Neural cell (in vitro differentiated cells): ENCODE measurements at regions not wholly inside any gene's neighbourhood (a gene's known extent, or its start where the extent isn't known, plus 50 kb on each side); places are given as distances from the start of the nearest gene placed in this dataset.
A peak's percentile ranks its signal among the peaks of the same experiment; 100 is the strongest.

Experiments used
- H2AFZ ChIP-seq: fragments of 200-600, 300-800 bp; sonication (generic), shearing (Covaris generic); 2 replicates; pipeline ENCODE4 v1.6.0; 2014; ENCODE audit warnings: low read depth, mild to moderate bottlenecking, antibody characterized with exemption, low read length, moderate library complexity
- H3F3A ChIP-seq: fragments of 200-600 bp; shearing (Covaris generic); 2 replicates; pipeline ENCODE4 v1.6.1; 2016; ENCODE audit warnings: mild to moderate bottlenecking, moderate library complexity, mixed read lengths, antibody characterized with exemption, low read length; ENCODE audit not compliant: insufficient read depth, poor library complexity, severe bottlenecking
- H3K27ac ChIP-seq: fragments of 200-600, 300-800 bp; sonication (generic), shearing (Covaris generic); 2 replicates; pipeline ENCODE4 v1.5.1; 2014; ENCODE audit warnings: mild to moderate bottlenecking, low read length, moderate library complexity
- H3K27me3 ChIP-seq: fragments of 300-800, 200-600 bp; sonication (generic), shearing (Covaris generic); 2 replicates; pipeline ENCODE4 v1.6.0; 2014; ENCODE audit warnings: mild to moderate bottlenecking, low read depth, low read length, moderate library complexity; ENCODE audit not compliant: insufficient read depth
- H3K36me3 ChIP-seq: fragments of 300-800, 200-600 bp; sonication (generic), shearing (Covaris generic); 2 replicates; pipeline ENCODE4 v1.5.1; 2014; ENCODE audit warnings: mild to moderate bottlenecking, antibody characterized with exemption, low read length, moderate library complexity; ENCODE audit not compliant: insufficient read depth
- H3K4me2 ChIP-seq: fragments of 300-800, 200-600 bp; sonication (generic), shearing (Covaris generic); 2 replicates; pipeline ENCODE4 v1.6.0; 2014; ENCODE audit warnings: mild to moderate bottlenecking, low read length
- H3K4me3 ChIP-seq: fragments of 300-800, 200-600 bp; sonication (generic), shearing (Covaris generic); 2 replicates; pipeline ENCODE4 v1.5.1; 2014; ENCODE audit warnings: mild to moderate bottlenecking, low read length, moderate library complexity
- H3K79me2 ChIP-seq: fragments of 200-600 bp; shearing (Covaris generic); replicated peaks from 2 replicates; pipeline ENCODE4 v1.6.0; 2014; ENCODE audit warnings: mild to moderate bottlenecking, low read length, moderate library complexity; ENCODE audit not compliant: insufficient read depth
- H3K9ac ChIP-seq: fragments of 300-800, 200-600 bp; sonication (generic), shearing (Covaris generic); 2 replicates; pipeline ENCODE4 v1.6.1; 2016; ENCODE audit warnings: mild to moderate bottlenecking, low read length, mixed read lengths
- H3K9me2 ChIP-seq: fragments of 200-600 bp; shearing (Covaris generic); 2 replicates; pipeline ENCODE4 v1.6.1; 2016; ENCODE audit warnings: mild to moderate bottlenecking, low read length, mixed read lengths; ENCODE audit not compliant: insufficient read depth
- H3K9me3 ChIP-seq: fragments of 200-600, 300-800 bp; sonication (generic), shearing (Covaris generic); 2 replicates; pipeline ENCODE4 v1.6.1; 2016; ENCODE audit warnings: mild to moderate bottlenecking, mixed run types, low read length, moderate library complexity, mixed read lengths
- H4K20me1 ChIP-seq: fragments of 200-600 bp; shearing (Covaris generic); 2 replicates; pipeline ENCODE4 v1.6.1; 2016; ENCODE audit warnings: mild to moderate bottlenecking, mixed run types; ENCODE audit not compliant: insufficient read depth
- EP300 ChIP-seq: fragments of 450-650 bp; conservative IDR thresholded peaks from 2 replicates; pipeline ENCODE4 v1.6.1; 2014; ENCODE audit warnings: antibody characterized with exemption, mild to moderate bottlenecking, moderate library complexity; ENCODE audit not compliant: poor library complexity, severe bottlenecking
- MXI1 ChIP-seq: fragments of 450-650 bp; conservative IDR thresholded peaks from 2 replicates; pipeline ENCODE4 v1.6.1; 2014; ENCODE audit warnings: antibody characterized with exemption, mild to moderate bottlenecking; ENCODE audit not compliant: poor library complexity, severe bottlenecking
- POLR2AphosphoS5 ChIP-seq: IDR thresholded peaks from 2 replicates; pipeline ENCODE4 v1.6.1; 2012
- RAD21 ChIP-seq: fragments of 450-650 bp; conservative IDR thresholded peaks from 2 replicates; pipeline ENCODE4 v1.6.1; 2014; ENCODE audit warnings: antibody characterized with exemption, mild to moderate bottlenecking, moderate library complexity
- SMC3 ChIP-seq: fragments of 450-650 bp; conservative IDR thresholded peaks from 2 replicates; pipeline ENCODE4 v1.6.1; 2014; ENCODE audit warnings: antibody characterized with exemption, mild to moderate bottlenecking, moderate library complexity; ENCODE audit not compliant: poor library complexity
- TF ChIP-seq, protein P1 (sequence below): fragments of 450-650 bp; IDR thresholded peaks from 2 replicates; pipeline ENCODE4 v1.5.1; 2014; ENCODE audit warnings: antibody characterized with exemption, mild to moderate bottlenecking, moderate library complexity; ENCODE audit not compliant: poor library complexity, severe bottlenecking
- TF ChIP-seq, protein P2 (sequence below): IDR thresholded peaks from 2 replicates; pipeline ENCODE4 v1.6.1; 2012; ENCODE audit warnings: borderline replicate concordance

DNA sequence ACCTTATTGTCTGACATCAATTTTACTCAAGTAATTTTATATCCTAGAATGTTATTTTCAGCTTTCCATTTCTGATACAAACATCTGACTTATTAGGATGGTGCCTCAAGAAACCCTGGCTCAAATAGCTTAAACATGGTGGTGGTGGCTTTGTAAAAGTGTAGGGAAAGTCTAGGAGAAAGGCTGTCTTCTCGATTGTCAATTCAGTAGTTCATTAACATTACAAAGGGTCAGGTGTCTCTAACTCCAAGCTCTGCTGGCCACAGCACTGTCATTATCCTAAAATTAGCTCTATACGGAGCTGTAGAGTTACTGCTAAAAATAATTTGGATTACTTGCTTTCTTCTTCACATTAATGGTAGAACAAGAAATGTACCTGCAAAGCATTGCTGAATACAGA, 1360.1 kb upstream of the CDH6 start:
- Histone ChIP-seq H3F3A (no peaks in the 10 kb centered on the region), H3K9me2 (no peaks in the 10 kb centered on the region), H3K9ac (no peak overlapping the region), H3K4me3 (no peak overlapping the region), H4K20me1 (no peaks in the 10 kb centered on the region), H2AFZ (no peak overlapping the region), H3K36me3 (no peaks in the 10 kb centered on the region), H3K4me2 (no peak overlapping the region), H3K27ac (no peak overlapping the region), H3K9me3 (no peaks in the 10 kb centered on the region), H3K79me2 (no peaks in the 10 kb centered on the region), H3K27me3 (no peaks in the 10 kb centered on the region)
- no peak for TF ChIP-seq RAD21

DNA sequence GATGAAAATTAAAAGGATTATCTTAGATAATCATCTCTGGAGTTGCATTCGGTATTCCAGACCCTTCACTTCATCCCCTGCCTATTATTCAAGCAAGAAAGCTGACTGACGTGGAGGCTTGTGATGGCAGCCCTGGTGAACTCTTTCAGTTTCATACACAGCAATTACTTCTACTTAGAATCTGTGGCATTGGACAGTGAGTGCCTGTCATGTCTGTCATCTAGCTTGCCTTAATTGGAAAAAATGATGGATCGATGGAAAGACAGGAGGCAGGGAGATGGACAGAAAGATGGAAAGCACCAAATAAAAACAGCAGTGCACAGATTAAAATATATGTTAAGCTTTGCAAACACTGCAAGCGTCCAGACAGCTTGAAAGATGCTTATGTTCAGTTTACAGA, 1371.0 kb upstream of the CDH6 start:
- no peaks in the 10 kb centered on the region for H3K79me2 ChIP-seq
- no peak for TF ChIP-seq MXI1
- TF ChIP-seq EP300 = peak; percentile 98
- TF ChIP-seq POLR2AphosphoS5 = peak; percentile 78
- no peaks in the 10 kb centered on the region for H3K9me3 ChIP-seq
- H3K36me3 ChIP-seq = no peaks in the 10 kb centered on the region
- H3K27me3 ChIP-seq = no peaks in the 10 kb centered on the region
- peak overlapping the region; percentile 43 for H3K4me2 ChIP-seq
- no peak overlapping the region for H2AFZ ChIP-seq
- H3K27ac ChIP-seq = peak overlapping the region; percentile 48
- H4K20me1 ChIP-seq = no peaks in the 10 kb centered on the region
- peak overlapping the region; percentile 49 for H3K4me3 ChIP-seq
- no peaks in the 10 kb centered on the region for H3F3A ChIP-seq
- H3K9me2 ChIP-seq = no peaks in the 10 kb centered on the region
- H3K9ac ChIP-seq = no peak overlapping the region

DNA sequence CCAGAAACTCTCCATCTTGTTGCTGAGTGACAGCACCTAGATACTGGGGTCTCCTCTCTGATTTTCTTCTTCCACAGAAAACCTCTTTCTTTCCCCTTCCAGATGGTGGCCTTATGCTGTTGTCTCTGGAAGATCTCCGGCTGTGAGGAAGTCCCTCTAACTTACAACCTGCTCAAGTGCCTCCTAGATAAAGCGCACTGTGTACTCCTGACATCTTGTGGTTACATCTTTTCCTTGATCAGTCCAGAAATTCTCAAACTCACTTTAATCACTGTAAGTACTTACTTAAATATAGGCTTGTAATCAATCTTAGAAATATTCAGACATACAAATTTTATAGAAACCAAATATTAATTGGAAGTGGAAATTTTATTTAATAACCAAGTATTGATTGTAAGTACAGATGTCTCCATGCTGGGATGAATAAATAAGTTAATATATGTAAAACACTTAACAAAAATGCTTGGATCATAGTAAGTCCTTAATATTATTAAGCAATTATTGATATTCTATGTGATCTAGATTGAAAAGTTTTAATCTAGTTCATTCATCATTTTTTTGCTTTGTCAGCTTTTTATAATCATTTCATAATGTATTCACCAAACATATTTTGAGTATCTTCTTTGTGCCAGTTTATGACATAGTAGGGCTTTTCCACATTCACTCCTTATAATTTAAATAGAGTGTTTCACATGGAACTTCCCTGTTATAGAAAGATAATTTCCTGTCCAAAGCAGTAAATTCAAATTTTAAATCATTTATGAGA, 1381.4 kb upstream of the CDH6 start:
- H2AFZ ChIP-seq = no peak overlapping the region
- no peaks in the 10 kb centered on the region for H3K9me3 ChIP-seq

More for the DNA sequence above, 1381.4 kb upstream of the CDH6 start:
- no peaks in the 10 kb centered on the region for H3K9me2 ChIP-seq
- no peak overlapping the region for H3K4me3 ChIP-seq
- H3K27me3 ChIP-seq = no peaks in the 10 kb centered on the region
- H3K36me3 ChIP-seq = no peaks in the 10 kb centered on the region
- no peaks in the 10 kb centered on the region for H4K20me1 ChIP-seq
- no peak overlapping the region for H3K4me2 ChIP-seq
- no peaks in the 10 kb centered on the region for H3F3A ChIP-seq
- peak; percentile 51 for TF ChIP-seq RAD21
- no peak for TF ChIP-seq POLR2AphosphoS5
- TF ChIP-seq, protein P1, sequence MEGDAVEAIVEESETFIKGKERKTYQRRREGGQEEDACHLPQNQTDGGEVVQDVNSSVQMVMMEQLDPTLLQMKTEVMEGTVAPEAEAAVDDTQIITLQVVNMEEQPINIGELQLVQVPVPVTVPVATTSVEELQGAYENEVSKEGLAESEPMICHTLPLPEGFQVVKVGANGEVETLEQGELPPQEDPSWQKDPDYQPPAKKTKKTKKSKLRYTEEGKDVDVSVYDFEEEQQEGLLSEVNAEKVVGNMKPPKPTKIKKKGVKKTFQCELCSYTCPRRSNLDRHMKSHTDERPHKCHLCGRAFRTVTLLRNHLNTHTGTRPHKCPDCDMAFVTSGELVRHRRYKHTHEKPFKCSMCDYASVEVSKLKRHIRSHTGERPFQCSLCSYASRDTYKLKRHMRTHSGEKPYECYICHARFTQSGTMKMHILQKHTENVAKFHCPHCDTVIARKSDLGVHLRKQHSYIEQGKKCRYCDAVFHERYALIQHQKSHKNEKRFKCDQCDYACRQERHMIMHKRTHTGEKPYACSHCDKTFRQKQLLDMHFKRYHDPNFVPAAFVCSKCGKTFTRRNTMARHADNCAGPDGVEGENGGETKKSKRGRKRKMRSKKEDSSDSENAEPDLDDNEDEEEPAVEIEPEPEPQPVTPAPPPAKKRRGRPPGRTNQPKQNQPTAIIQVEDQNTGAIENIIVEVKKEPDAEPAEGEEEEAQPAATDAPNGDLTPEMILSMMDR = peak; percentile 40
- peak; percentile 36 for TF ChIP-seq SMC3
- TF ChIP-seq, protein P2, sequence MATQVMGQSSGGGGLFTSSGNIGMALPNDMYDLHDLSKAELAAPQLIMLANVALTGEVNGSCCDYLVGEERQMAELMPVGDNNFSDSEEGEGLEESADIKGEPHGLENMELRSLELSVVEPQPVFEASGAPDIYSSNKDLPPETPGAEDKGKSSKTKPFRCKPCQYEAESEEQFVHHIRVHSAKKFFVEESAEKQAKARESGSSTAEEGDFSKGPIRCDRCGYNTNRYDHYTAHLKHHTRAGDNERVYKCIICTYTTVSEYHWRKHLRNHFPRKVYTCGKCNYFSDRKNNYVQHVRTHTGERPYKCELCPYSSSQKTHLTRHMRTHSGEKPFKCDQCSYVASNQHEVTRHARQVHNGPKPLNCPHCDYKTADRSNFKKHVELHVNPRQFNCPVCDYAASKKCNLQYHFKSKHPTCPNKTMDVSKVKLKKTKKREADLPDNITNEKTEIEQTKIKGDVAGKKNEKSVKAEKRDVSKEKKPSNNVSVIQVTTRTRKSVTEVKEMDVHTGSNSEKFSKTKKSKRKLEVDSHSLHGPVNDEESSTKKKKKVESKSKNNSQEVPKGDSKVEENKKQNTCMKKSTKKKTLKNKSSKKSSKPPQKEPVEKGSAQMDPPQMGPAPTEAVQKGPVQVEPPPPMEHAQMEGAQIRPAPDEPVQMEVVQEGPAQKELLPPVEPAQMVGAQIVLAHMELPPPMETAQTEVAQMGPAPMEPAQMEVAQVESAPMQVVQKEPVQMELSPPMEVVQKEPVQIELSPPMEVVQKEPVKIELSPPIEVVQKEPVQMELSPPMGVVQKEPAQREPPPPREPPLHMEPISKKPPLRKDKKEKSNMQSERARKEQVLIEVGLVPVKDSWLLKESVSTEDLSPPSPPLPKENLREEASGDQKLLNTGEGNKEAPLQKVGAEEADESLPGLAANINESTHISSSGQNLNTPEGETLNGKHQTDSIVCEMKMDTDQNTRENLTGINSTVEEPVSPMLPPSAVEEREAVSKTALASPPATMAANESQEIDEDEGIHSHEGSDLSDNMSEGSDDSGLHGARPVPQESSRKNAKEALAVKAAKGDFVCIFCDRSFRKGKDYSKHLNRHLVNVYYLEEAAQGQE = no peak
- no peak overlapping the region for H3K27ac ChIP-seq
- no peak overlapping the region for H3K9ac ChIP-seq
- no peaks in the 10 kb centered on the region for H3K79me2 ChIP-seq
